GM18870 (cell line): ENCODE measurements at regions not wholly inside any gene's neighbourhood (a gene's known extent, or its start where the extent isn't known, plus 50 kb on each side); places are given as distances from the start of the nearest gene placed in this dataset.
"Not testable (repeated sequence)": the region's sequence is repeated elsewhere in the genome, so short reads cannot be mapped to it uniquely, and the experiment has no call there.

Experiments used
- ATAC-seq: cut with Tn5 transposase; IDR thresholded peaks from one replicate; pipeline ENCODE4 v1.9.1; 2021; ENCODE audit warnings: moderate library complexity; ENCODE audit not compliant: unreplicated experiment

- ATAC-seq, result no peak
Measured at GRCh38 chr6:15745781-15746180, 83.0 kb upstream of the DTNBP1 start.

GRCh38 chr6:15744818-15745402, 82.1 kb upstream of the DTNBP1 start:
- no peak for ATAC-seq

- not testable (repeated sequence) for ATAC-seq
Measured at GRCh38 chr6:15742013-15742412, 79.2 kb upstream of the DTNBP1 start.

- ATAC-seq, result no peak
Measured at GRCh38 chr6:15741405-15741804, 78.6 kb upstream of the DTNBP1 start.

- ATAC-seq, result no peak
Measured at GRCh38 chr6:15739867-15740266, 77.0 kb upstream of the DTNBP1 start.

GRCh38 chr6:15739353-15739752, 76.5 kb upstream of the DTNBP1 start:
- ATAC-seq, result no peak

GRCh38 chr6:15738195-15738594, 75.4 kb upstream of the DTNBP1 start:
- not testable (repeated sequence) for ATAC-seq

- ATAC-seq, result no peak
Measured at GRCh38 chr6:15736297-15736696, 73.5 kb upstream of the DTNBP1 start.

GRCh38 chr6:15735567-15736265, 72.9 kb upstream of the DTNBP1 start:
- ATAC-seq, result no peak

- ATAC-seq, result no peak
Measured at GRCh38 chr6:15734118-15734897, 71.5 kb upstream of the DTNBP1 start.

- no peak for ATAC-seq
Measured at GRCh38 chr6:15730922-15731321, 68.1 kb upstream of the DTNBP1 start.

GRCh38 chr6:15730442-15730841, 67.6 kb upstream of the DTNBP1 start:
- no peak for ATAC-seq

GRCh38 chr6:15722731-15723130, 59.9 kb upstream of the DTNBP1 start:
- ATAC-seq, result no peak

- ATAC-seq, result no peak
Measured at GRCh38 chr6:15716889-15717288, 54.1 kb upstream of the DTNBP1 start.

GRCh38 chr6:15715851-15716250, 53.0 kb upstream of the DTNBP1 start:
- no peak for ATAC-seq

GRCh38 chr6:15715060-15715459, 52.2 kb upstream of the DTNBP1 start:
- ATAC-seq, result no peak

GRCh38 chr6:15714658-15715057, 51.8 kb upstream of the DTNBP1 start:
- ATAC-seq, result no peak

GRCh38 chr6:15713325-15713724, 50.5 kb upstream of the DTNBP1 start:
- no peak for ATAC-seq

GRCh38 chr6:15712797-15713196, 50.0 kb upstream of the DTNBP1 start:
- no peak for ATAC-seq
